Activated CD4-positive, alpha-beta memory T cell treated with anti-CD3 and anti-CD28 coated beads for 36 hours (primary cell): ENCODE measurements at regions not wholly inside any gene's neighbourhood (a gene's known extent, or its start where the extent isn't known, plus 50 kb on each side); places are given as distances from the start of the nearest gene placed in this dataset.

ENCODE experiments used
- CTCF ChIA-PET: fragments of 350-600 bp; sonication (Branson Sonifier 250); formaldehyde crosslinking; loops from one replicate; lab custom pipeline; 2021; ENCODE audit warnings: antibody characterized with exemption, inconsistent platforms; lab: Charles Lee
- POLR2A ChIA-PET: fragments of 350-600 bp; sonication (Branson Sonifier 250); formaldehyde crosslinking; loops from one replicate; lab custom pipeline; 2021; ENCODE audit warnings: antibody characterized with exemption; lab: Charles Lee
- DNase-seq: peaks from one replicate; pipeline ENCODE4 v3.0.0-alpha.2; 2020
- H3K27ac Mint-ChIP-seq: one replicate; pipeline ENCODE4 v1.8.0; 2021; ENCODE audit warnings: mixed read lengths
- H3K27me3 Mint-ChIP-seq: one replicate; pipeline ENCODE4 v1.8.0; 2021; ENCODE audit warnings: mixed read lengths
- H3K36me3 Mint-ChIP-seq: one replicate; pipeline ENCODE4 v1.8.0; 2021; ENCODE audit warnings: mixed read lengths
- H3K4me1 Mint-ChIP-seq: one replicate; pipeline ENCODE4 v1.8.0; 2021; ENCODE audit warnings: low read depth, mixed read lengths
- H3K4me3 Mint-ChIP-seq: one replicate; pipeline ENCODE4 v1.8.0; 2021; ENCODE audit warnings: mild to moderate bottlenecking, mixed read lengths
- H3K9me3 Mint-ChIP-seq: one replicate; pipeline ENCODE4 v1.8.0; 2021; ENCODE audit warnings: mixed read lengths
- intact Hi-C: fragments of 100-400 bp; cut with micrococcal nuclease; formaldehyde crosslinking; loops from one replicate; pipeline ENCODE4 v1.15.1; 2023

GRCh38 chr4:130574215-130574614 is 1478.3 kb downstream of the C4orf33 start:
- CTCF ChIA-PET = no interaction called here
- Mint-ChIP-seq H3K4me3 (no peak overlapping the region), H3K9me3 (peaks cover 2% of the 10 kb centered on the region), H3K36me3 (no peaks in the 10 kb centered on the region), H3K4me1 (no peaks in the 10 kb centered on the region), H3K27me3 (no peaks in the 10 kb centered on the region), H3K27ac (no peak overlapping the region)
- no peak for DNase-seq
- intact Hi-C loops = no loop called here
- POLR2A ChIA-PET = no interaction called here

DNA sequence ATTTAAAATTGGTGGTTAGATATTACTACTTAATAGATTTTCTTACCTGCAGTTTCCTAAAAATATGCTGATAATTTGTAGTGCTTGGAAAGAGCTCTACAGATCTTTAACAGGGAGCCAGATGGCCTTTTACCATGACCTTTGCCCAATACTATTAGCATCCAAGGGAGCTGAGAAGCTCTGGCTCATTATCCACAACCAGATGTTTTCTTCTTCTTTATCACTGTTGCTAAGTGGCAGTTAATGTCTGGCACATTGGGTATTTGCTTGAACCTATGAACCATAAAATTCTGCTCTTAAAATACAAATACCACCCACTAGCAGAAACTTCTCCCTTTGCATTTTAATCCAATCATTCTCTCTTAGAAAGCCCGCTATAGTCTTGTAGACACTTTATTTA is 1480.3 kb downstream of the C4orf33 start:
- no peak overlapping the region for H3K4me3 Mint-ChIP-seq
- CTCF ChIA-PET = no interaction called here
- intact Hi-C loops = no loop called here
- no peak for DNase-seq
- H3K27me3 Mint-ChIP-seq = no peaks in the 10 kb centered on the region
- H3K36me3 Mint-ChIP-seq = no peaks in the 10 kb centered on the region
- H3K9me3 Mint-ChIP-seq = peaks cover 2% of the 10 kb centered on the region
- no peaks in the 10 kb centered on the region for H3K4me1 Mint-ChIP-seq
- POLR2A ChIA-PET = no interaction called here
- H3K27ac Mint-ChIP-seq = no peak overlapping the region

DNA sequence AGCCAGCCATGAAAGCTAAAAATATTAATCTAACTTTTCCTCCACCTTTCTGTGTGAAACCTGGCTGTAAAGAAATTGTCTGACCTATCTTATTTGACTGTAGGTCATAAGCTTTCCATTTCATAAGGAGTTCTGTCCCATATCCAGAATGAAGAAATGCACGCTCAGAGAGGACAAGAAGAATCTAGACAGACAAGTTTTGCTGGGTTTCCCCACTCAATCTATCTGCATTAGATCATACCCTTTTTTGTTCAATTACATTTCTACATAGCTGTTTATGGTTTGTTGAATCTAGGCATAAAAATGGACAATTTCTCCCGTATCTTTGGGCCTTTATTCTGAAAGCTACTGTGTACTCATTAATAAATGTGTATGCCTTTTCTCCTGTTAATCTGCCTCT is 1495.1 kb downstream of the C4orf33 start:
- DNase-seq = no peak
- Mint-ChIP-seq H3K4me3 (no peak overlapping the region), H3K27me3 (no peaks in the 10 kb centered on the region), H3K9me3 (peaks cover 3% of the 10 kb centered on the region), H3K27ac (no peak overlapping the region), H3K4me1 (no peaks in the 10 kb centered on the region), H3K36me3 (no peaks in the 10 kb centered on the region)
- POLR2A ChIA-PET = no interaction called here
- intact Hi-C loops = no loop called here
- CTCF ChIA-PET = no interaction called here

DNA sequence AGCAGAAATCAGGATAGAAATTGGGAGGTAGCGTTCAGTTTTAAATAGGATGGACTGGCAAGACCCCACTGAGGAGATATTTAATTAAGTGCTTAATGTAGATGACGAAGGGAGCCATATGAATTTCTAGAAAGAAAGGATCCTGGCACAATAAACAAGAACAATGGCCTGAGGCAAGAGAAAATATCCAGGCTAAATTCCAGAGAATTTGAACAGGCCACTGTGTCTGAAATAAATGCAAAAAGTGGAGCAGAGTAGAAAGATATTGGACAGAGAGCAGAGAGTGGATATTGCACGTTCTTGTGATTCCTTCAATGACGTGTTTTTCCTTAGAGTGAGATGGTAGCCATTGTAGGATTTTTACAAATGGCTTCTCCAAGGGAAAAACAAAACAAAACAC is 1504.8 kb downstream of the C4orf33 start:
- H3K27me3 Mint-ChIP-seq = no peaks in the 10 kb centered on the region
- H3K27ac Mint-ChIP-seq = no peak overlapping the region
- H3K36me3 Mint-ChIP-seq = no peaks in the 10 kb centered on the region
- intact Hi-C loops = no loop called here
- ChIA-PET CTCF (no interaction called here), POLR2A (no interaction called here)
- DNase-seq = no peak
- H3K4me1 Mint-ChIP-seq = no peaks in the 10 kb centered on the region
- no peak overlapping the region for H3K4me3 Mint-ChIP-seq
- peaks cover 4% of the 10 kb centered on the region for H3K9me3 Mint-ChIP-seq

DNA sequence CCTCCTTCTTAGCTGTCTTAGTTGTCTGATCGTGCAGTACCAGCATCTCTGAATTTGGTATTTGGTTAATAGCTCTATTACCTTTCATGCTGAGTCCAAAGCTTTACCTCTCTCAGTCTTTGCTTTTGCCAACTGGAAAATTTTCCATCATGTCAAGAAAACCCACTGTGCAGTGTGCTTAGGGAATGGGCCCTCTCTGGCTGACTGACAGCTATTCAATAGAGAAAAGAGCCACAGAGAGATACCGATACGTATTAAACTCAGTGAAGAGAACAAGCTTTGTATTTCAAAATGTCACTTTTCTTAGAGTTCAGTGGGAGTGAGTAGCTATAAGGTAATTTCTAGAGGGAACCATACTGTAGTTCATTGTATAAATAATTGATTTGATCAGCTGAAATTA is 1507.1 kb downstream of the C4orf33 start:
- Mint-ChIP-seq H3K9me3 (peaks cover 4% of the 10 kb centered on the region), H3K27me3 (no peaks in the 10 kb centered on the region), H3K27ac (no peak overlapping the region), H3K4me1 (no peaks in the 10 kb centered on the region), H3K36me3 (no peaks in the 10 kb centered on the region), H3K4me3 (no peak overlapping the region)
- POLR2A ChIA-PET = no interaction called here
- DNase-seq = no peak
- intact Hi-C loops = no loop called here
- CTCF ChIA-PET = no interaction called here

DNA sequence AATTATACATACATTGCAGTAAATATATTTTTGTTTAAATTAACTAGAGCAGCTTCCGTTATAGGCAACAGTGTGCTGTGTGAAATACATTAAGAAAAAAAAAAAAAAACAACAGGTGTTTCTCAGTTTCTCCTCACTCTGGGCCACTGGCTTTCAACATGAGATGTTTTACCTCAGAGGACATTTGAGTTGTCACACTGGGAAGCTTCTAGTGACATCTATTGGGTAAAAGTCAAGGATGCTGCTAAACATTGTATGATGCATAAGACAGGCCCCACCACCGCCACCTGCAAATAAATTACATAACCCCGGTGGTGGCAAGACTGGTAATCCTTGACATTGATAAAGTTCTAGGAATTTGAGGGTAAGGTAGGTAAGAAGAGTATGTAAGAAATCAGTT is 1512.2 kb downstream of the C4orf33 start:
- intact Hi-C loops = no loop called here
- Mint-ChIP-seq H3K4me1 (no peaks in the 10 kb centered on the region), H3K27me3 (no peaks in the 10 kb centered on the region), H3K36me3 (no peaks in the 10 kb centered on the region), H3K9me3 (peaks cover 2% of the 10 kb centered on the region), H3K27ac (no peak overlapping the region), H3K4me3 (no peak overlapping the region)
- POLR2A ChIA-PET = no interaction called here
- CTCF ChIA-PET = no interaction called here
- no peak for DNase-seq

GRCh38 chr4:130628531-130628930 is 1532.6 kb downstream of the C4orf33 start:
- Mint-ChIP-seq H3K27ac (no peak overlapping the region), H3K4me1 (no peaks in the 10 kb centered on the region), H3K9me3 (no peaks in the 10 kb centered on the region), H3K36me3 (no peaks in the 10 kb centered on the region), H3K4me3 (no peak overlapping the region), H3K27me3 (no peaks in the 10 kb centered on the region)
- no peak for DNase-seq
- POLR2A ChIA-PET = no interaction called here
- CTCF ChIA-PET = no interaction called here
- intact Hi-C loops = no loop called here

GRCh38 chr4:130632731-130633604 is 1537.0 kb downstream of the C4orf33 start:
- intact Hi-C loops = no loop called here
- CTCF ChIA-PET = no interaction called here

GRCh38 chr4:130636486-130636885 is 1540.5 kb downstream of the C4orf33 start:
- Mint-ChIP-seq H3K27ac (no peak overlapping the region), H3K4me1 (no peaks in the 10 kb centered on the region), H3K9me3 (peaks cover 5% of the 10 kb centered on the region), H3K27me3 (no peaks in the 10 kb centered on the region), H3K4me3 (no peak overlapping the region), H3K36me3 (no peaks in the 10 kb centered on the region)
- intact Hi-C loops = no loop called here
- ChIA-PET CTCF (no interaction called here), POLR2A (no interaction called here)
- DNase-seq = no peak

More at GRCh38 chr4:130632731-130633604, 1537.0 kb downstream of the C4orf33 start:
- no peak overlapping the region for H3K4me3 Mint-ChIP-seq
- no peaks in the 10 kb centered on the region for H3K4me1 Mint-ChIP-seq
- no peaks in the 10 kb centered on the region for H3K36me3 Mint-ChIP-seq
- no peak for DNase-seq
- peaks cover 5% of the 10 kb centered on the region for H3K9me3 Mint-ChIP-seq
- H3K27me3 Mint-ChIP-seq = no peaks in the 10 kb centered on the region
- POLR2A ChIA-PET = no interaction called here
- no peak overlapping the region for H3K27ac Mint-ChIP-seq

- Mint-ChIP-seq H3K36me3 (no peaks in the 10 kb centered on the region), H3K4me1 (no peaks in the 10 kb centered on the region), H3K9me3 (peaks cover 7% of the 10 kb centered on the region), H3K27me3 (no peaks in the 10 kb centered on the region), H3K4me3 (no peak overlapping the region), H3K27ac (no peak overlapping the region)
- DNase-seq = no peak
- intact Hi-C loops = no loop called here
- CTCF ChIA-PET = no interaction called here
- POLR2A ChIA-PET = no interaction called here
These were observed 1544.6 kb downstream of the C4orf33 start for GRCh38 chr4:130640592-130640991.

DNA sequence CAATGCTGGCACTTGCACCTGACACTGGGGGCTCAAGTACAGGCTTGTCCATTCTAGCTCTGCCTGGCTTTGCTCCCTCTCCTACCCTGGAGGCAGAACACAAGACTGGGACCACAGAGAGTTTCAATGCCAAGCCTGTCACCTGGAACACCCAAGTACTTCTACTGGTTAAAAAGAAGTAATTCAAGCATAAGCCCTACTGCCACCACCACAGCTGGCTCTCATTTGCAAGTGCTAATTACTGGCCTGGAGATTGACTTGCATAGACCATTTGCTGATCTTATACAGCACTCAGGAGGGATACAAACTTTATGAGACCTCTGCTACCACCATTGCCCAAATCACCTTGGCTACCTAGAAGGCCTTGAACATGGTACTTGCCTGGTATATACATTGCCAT is 1550.9 kb downstream of the C4orf33 start:
- Mint-ChIP-seq H3K4me3 (no peak overlapping the region), H3K27me3 (no peaks in the 10 kb centered on the region), H3K36me3 (no peaks in the 10 kb centered on the region), H3K9me3 (peaks cover 8% of the 10 kb centered on the region), H3K27ac (no peak overlapping the region), H3K4me1 (no peaks in the 10 kb centered on the region)
- CTCF ChIA-PET = no interaction called here
- intact Hi-C loops = no loop called here
- POLR2A ChIA-PET = no interaction called here
- no peak for DNase-seq

- intact Hi-C loops = no loop called here
- no peaks in the 10 kb centered on the region for H3K27me3 Mint-ChIP-seq
- DNase-seq = no peak
- H3K36me3 Mint-ChIP-seq = no peaks in the 10 kb centered on the region
- no peaks in the 10 kb centered on the region for H3K4me1 Mint-ChIP-seq
- CTCF ChIA-PET = no interaction called here
- no peak overlapping the region for H3K4me3 Mint-ChIP-seq
- H3K27ac Mint-ChIP-seq = no peak overlapping the region
- POLR2A ChIA-PET = no interaction called here
- H3K9me3 Mint-ChIP-seq = peaks cover 15% of the 10 kb centered on the region
These were observed 1552.6 kb downstream of the C4orf33 start for GRCh38 chr4:130648570-130648969.

GRCh38 chr4:130653842-130654241 is 1557.9 kb downstream of the C4orf33 start:
- H3K4me1 Mint-ChIP-seq = no peaks in the 10 kb centered on the region
- H3K27me3 Mint-ChIP-seq = no peaks in the 10 kb centered on the region
- H3K27ac Mint-ChIP-seq = no peak overlapping the region
- no peak for DNase-seq
- ChIA-PET POLR2A (no interaction called here), CTCF (no interaction called here)
- H3K36me3 Mint-ChIP-seq = no peaks in the 10 kb centered on the region
- intact Hi-C loops = no loop called here
- no peak overlapping the region for H3K4me3 Mint-ChIP-seq
- H3K9me3 Mint-ChIP-seq = peaks cover 37% of the 10 kb centered on the region
